Activated CD8-positive, alpha-beta memory T cell treated with anti-CD3 and anti-CD28 coated beads, Interleukin-2, amount 50 U/mL, for 48 hours (primary cell): ENCODE measurements at regions not wholly inside any gene's neighbourhood (a gene's known extent, or its start where the extent isn't known, plus 50 kb on each side); places are given as distances from the start of the nearest gene placed in this dataset.
"Not testable (repeated sequence)": the region's sequence is repeated elsewhere in the genome, so short reads cannot be mapped to it uniquely, and the experiment has no call there.

ENCODE experiments used
- DNase-seq: peaks from one replicate; pipeline ENCODE4 v3.0.0-alpha.2; 2020

- DNase-seq: no peak
These were observed 144.3 kb upstream of the SERTAD2 start for GRCh38 chr2:64797881-64798575.

- DNase-seq: no peak
These were observed 146.0 kb upstream of the SERTAD2 start for GRCh38 chr2:64799592-64800252.

- no peak for DNase-seq
These were observed 150.1 kb upstream of the SERTAD2 start for GRCh38 chr2:64803776-64804175.

GRCh38 chr2:64804651-64805050 is 150.9 kb upstream of the SERTAD2 start:
- DNase-seq: no peak

- no peak for DNase-seq
These were observed 153.7 kb upstream of the SERTAD2 start for GRCh38 chr2:64807417-64807816.

- no peak for DNase-seq
These were observed 154.4 kb upstream of the SERTAD2 start for GRCh38 chr2:64808092-64808491.

GRCh38 chr2:64808754-64809153 is 155.0 kb upstream of the SERTAD2 start:
- DNase-seq: no peak

GRCh38 chr2:64809216-64809615 is 155.5 kb upstream of the SERTAD2 start:
- DNase-seq: no peak

- DNase-seq: no peak
These were observed 158.6 kb upstream of the SERTAD2 start for GRCh38 chr2:64812285-64812684.

- DNase-seq: no peak
These were observed 160.3 kb upstream of the SERTAD2 start for GRCh38 chr2:64814007-64814406.

- not testable (repeated sequence) for DNase-seq
These were observed 162.8 kb upstream of the SERTAD2 start for GRCh38 chr2:64816526-64816925.

- DNase-seq: no peak
These were observed 163.7 kb upstream of the SERTAD2 start for GRCh38 chr2:64817453-64817852.

- DNase-seq: no peak
These were observed 164.9 kb upstream of the SERTAD2 start for GRCh38 chr2:64818664-64819060.

- no peak for DNase-seq
These were observed 165.6 kb upstream of the SERTAD2 start for GRCh38 chr2:64819361-64819760.

GRCh38 chr2:64819774-64820688 is 166.3 kb upstream of the SERTAD2 start:
- no peak for DNase-seq

GRCh38 chr2:64820901-64821300 is 167.2 kb upstream of the SERTAD2 start:
- no peak for DNase-seq

GRCh38 chr2:64823794-64824193 is 165.4 kb upstream of the SLC1A4 start:
- DNase-seq: no peak

- DNase-seq: no peak
These were observed 163.2 kb upstream of the SLC1A4 start for GRCh38 chr2:64825831-64826491.

- no peak for DNase-seq
These were observed 162.5 kb upstream of the SLC1A4 start for GRCh38 chr2:64826703-64827102.

GRCh38 chr2:64828261-64828660 is 160.9 kb upstream of the SLC1A4 start:
- DNase-seq: no peak

GRCh38 chr2:64829525-64829924 is 159.7 kb upstream of the SLC1A4 start:
- DNase-seq: no peak

GRCh38 chr2:64831134-64831976 is 157.8 kb upstream of the SLC1A4 start:
- peak; percentile 92 for DNase-seq
